DMS79 treated with DMSO at 0.1 percent for 48 hours (cell line): ENCODE measurements at regions not wholly inside any gene's neighbourhood (a gene's known extent, or its start where the extent isn't known, plus 50 kb on each side); places are given as distances from the start of the nearest gene placed in this dataset.

Experiments used
- DNase-seq: peaks from one replicate; lab custom pipeline; 2025; lab: John Stamatoyannopoulos, UW

DNA sequence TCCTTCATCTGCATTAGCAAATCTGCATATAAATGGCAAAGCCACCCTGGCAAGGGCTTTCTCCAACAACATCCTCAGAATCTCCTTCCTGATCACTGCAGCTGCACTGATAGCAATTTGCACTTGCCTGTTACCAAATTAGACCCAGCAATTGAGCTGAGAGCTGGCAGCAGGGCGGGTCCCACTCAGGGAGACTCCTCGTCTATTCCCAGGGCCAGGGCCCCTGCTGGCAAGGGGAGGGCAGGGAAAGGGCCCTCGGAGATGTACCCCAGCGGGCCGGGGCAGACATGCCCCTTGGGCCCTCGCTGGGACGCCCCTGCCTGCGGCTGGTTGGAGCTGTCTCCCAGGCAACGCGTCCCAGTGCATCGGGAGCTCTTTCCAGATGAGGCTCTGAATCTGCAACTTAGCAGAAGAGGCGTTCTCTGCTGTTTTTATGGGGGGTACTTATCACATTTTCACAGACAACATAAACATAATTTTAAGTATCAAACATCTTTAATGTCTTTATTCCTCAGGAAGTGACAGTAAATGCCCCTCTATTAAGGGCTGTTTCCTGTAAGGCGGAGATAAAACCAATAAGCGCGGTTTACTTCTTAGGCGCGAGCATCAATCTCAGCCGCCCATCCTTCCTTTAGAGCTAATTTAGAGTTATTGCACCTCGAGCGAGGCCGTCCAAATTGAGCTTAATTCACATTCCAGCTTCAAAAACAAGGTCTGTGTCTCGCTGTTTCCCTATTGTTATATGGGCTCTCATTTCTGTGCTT, 249.0 kb upstream of the PPP2R2D start:
- peak; percentile 17 for DNase-seq

GRCh38 chr10:131652438-131653139, 248.2 kb upstream of the PPP2R2D start:
- no peak for DNase-seq

DNA sequence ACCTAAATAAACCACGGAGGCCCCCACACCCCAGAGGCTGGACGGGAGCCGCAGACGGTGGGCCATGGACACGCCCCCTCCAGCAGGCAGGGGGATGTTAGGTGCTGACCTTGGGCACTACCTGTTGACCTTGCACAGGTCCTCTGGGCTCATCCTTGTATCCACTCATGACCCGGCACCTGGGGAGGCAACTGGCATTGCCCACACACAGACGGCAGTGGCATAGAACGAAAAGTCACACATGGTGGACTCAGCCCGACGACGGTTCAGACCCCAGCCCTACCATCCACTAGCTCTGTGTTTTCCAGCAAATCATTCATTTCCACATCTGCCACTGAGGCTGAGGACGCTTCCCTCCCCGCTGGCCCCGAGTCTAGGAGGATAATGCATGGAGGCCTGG, 247.7 kb upstream of the PPP2R2D start:
- DNase-seq, result no peak

GRCh38 chr10:131653554-131654470, 247.0 kb upstream of the PPP2R2D start:
- no peak for DNase-seq

DNA sequence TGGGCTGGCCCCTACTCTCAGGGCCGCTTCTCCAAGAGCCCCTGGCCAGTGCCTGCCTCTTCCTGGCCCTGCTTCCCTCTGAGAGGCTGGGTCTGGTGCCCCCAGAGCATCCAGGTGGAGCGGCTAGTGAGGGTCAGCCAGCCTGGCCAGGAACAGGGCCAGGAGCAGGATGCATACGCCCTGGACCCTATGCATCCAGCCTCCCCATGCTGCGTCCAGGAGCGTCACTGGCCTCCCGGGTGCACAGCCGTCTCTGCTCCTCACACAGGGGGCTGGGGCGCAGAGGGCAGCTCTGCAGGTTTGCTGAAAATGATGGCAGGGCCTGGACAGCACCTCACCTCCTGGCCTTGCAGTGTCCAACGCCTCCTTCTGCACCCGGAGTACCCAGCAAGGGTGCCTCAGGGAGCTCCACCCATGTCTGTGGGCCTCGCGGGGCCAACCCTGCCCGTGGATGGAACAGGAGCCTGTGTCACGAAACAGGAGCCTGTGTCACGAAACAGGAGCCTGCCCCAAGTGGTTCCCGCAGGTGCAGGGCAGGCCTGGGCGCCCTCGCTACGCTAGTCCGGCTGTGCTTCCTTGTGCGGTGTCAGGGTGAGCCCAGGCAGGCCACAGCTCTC, 246.2 kb upstream of the PPP2R2D start:
- no peak for DNase-seq

- DNase-seq, result no peak
Measured at GRCh38 chr10:131655101-131655849, 245.5 kb upstream of the PPP2R2D start.

DNA sequence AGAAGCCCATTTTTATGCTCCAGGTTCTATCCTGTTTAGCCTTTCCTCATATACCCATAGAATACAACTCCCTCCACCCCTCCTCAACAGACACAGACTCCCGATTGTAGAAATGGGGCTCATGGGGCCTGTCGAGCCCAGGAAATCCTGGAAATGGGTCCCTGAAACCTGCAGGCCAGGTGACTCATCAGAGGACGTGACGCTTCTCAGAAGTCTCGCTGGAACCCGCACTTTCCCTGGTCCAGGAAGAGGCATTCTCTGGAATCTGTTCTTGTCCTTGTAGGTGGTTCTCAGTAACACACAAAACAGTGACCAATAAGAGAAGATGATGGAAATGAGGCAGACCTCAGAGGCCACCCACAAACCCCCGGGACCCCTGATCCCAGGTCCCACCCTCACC, 244.8 kb upstream of the PPP2R2D start:
- no peak for DNase-seq

GRCh38 chr10:131656431-131656841, 244.4 kb upstream of the PPP2R2D start:
- DNase-seq, result no peak

DNA sequence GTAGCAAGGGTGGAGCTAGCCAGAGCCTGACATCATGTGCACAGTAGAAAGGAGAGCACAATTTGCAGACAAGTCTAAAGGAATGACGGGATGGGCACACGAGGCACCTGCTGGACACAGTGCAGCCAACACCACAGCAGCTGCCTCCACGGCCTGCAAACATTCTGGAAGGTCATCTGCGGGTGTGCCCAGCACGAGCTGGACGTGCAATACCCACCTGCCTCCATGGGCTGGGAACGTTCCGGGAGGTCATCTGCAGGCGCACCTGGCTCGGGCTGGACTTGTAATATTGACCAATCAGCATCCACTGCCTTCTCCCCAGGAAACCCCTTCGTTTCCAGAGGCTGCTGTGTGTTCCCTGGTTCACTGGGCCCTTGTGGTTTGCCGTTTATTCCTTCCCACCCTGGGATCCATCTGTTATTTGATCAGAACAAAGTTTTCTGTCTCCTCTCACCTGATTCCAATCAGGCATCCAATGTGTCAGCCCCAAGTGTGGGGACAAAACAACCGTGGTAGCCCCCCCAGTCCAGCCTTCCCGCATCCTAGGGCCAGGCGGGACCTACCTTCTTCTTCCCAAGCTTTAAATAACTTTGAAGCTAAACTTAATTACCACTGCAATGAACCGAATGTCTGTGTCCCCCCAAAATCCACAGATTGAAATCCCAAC, 243.4 kb upstream of the PPP2R2D start:
- DNase-seq, result no peak

- DNase-seq, result no peak
Measured at GRCh38 chr10:131657985-131658330, 242.8 kb upstream of the PPP2R2D start.

GRCh38 chr10:131658476-131659110, 242.2 kb upstream of the PPP2R2D start:
- DNase-seq, result no peak

DNA sequence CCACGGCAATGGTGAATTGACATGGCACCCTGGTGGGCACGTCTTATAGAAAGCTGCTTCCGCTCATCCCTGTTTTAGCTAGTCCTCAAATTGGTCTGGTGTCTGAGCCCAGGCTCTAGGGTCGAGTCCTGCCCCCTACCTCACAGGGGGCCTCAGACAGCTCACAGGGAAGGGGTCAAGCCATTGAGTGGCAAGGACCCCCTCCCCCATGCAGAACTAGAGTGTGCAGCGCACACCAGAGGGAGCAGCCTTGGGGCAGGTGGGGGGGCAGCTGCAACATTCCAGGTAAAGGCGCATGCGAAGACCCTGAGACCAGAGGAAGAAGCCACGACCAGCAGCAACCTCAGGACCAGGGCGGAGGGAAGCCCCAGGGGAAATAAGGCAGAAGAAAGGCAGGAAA, 240.4 kb upstream of the PPP2R2D start:
- no peak for DNase-seq

DNA sequence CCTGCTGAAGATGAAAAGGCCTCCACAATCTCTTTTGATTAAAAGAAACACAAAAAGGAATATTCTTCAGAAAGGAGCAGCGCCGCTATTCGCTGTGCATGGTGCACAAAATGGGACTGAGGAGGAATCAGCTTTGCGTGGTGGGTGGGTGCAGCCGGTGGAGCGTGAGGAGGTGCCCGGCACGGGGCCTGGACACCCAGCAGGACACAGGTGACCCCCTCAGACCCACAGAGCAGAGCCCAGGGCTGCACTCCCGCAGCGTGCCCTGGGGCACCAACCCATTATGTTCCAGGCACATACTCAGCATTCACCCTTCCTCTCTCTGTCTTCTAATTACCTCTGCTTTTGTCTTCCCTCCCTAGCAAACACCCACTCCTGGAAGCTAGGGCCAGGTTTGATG, 238.0 kb upstream of the PPP2R2D start:
- no peak for DNase-seq

DNA sequence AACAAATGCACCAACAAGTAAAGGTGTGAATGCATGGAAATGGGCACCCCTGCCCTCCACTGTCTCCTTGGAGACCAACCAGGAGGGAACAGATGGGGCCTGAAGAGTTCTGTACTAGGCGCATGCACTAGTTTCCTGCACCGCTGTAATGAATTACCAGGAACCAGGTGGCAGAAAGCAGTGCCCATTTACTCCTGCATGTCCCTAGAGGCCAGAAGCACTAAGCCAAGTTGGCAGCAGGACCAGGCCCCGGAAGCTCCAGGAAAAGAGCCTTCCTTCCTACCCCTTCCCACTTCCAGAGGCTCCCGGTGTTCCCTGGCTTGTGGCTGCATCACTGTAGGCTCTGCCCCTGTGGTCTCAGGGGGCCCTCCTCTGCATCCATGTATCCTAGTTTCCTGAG, 237.5 kb upstream of the PPP2R2D start:
- no peak for DNase-seq

GRCh38 chr10:131666091-131666490, 234.7 kb upstream of the PPP2R2D start:
- no peak for DNase-seq

- no peak for DNase-seq
Measured at GRCh38 chr10:131667047-131667446, 233.8 kb upstream of the PPP2R2D start.

DNA sequence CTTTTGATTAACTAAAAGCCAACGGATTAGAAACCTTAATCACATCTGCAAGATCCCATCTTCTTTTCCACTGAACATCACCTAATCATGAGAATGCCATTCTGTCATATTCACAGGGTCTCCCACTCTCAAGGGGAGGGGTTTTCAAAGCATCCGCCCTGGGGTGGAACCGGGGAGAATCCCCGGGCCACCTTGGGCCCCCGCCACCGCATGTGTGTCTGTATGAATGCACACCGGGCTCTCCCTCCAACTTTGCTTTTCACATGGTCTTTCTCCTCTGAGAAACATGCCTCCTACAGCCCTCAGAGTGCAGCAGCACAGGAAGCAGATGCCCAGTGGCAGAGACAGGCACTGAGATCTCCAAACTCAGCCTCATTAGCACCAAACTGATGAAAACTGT, 233.2 kb upstream of the PPP2R2D start:
- no peak for DNase-seq

- no peak for DNase-seq
Measured at GRCh38 chr10:131668903-131669302, 231.9 kb upstream of the PPP2R2D start.

DNA sequence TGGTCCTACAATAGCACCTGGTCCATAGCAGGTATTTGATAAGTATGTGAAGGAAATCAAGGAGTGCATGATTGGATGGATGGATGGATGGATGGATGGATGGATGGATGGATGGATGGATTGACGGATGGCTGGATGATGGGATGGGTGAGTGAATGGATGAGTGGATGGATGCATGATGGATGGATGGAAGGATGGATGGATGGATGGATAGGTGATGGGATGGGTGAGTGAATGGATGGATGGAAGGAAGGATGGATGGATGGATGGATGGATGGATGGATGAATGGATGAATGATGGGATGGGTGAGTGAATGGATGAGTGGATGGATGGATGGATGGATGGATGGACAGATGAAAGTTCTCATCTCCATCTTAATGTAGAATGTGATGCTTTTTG, 231.0 kb upstream of the PPP2R2D start:
- no peak for DNase-seq

DNA sequence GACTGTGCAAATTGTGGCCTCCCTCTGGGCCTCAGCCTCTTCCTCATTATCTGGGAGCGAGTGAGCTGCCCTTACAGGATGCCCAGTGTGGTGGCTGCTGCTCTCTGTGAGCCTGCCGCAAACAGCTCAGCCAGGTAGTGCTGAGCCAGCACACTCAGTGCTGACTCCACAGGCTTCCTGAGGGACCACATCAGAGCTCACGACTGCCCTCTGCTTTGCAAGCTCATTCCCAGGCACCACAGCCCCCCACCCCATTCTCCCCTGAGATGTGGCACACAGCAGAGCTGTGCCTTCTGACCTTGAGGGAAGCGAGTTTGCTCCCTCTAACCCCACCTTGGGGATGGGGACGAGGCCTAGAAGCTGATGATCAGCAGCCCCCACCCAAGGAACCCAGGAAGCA, 230.5 kb upstream of the PPP2R2D start:
- no peak for DNase-seq

DNA sequence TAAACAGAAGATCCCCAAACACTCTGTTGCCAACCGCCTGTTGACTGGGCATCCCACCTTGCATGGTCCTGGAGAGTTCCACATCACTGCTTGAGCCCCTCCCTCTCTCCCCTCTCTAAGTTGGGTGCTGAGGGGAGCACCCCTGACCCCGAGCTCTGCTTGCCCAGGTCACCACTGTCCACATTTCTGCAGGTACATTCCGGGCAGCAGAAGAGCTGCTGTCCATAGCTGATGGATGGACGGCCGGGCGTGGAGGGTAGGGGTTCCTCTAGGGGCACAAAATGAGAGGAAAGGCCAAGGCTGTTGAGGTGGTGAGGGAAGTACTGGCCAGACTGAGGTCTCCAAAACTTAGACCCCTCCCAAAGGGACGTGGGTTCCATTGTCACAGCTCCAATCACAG, 227.4 kb upstream of the PPP2R2D start:
- no peak for DNase-seq
